A673 (cell line): ENCODE measurements at regions not wholly inside any gene's neighbourhood (a gene's known extent, or its start where the extent isn't known, plus 50 kb on each side); places are given as distances from the start of the nearest gene placed in this dataset.

Experiments used
- EZH2 ChIP-seq: fragments of 200-600 bp; sonication (generic); IDR thresholded peaks from 2 replicates; pipeline ENCODE4 v1.6.1; 2017; ENCODE audit warnings: borderline replicate concordance, low read depth, mild to moderate bottlenecking, mixed read lengths, antibody characterized with exemption, low read length; ENCODE audit not compliant: poor library complexity, severe bottlenecking
- TF ChIP-seq, protein P1 (sequence below): fragments of 300-800, 200-600 bp; sonication (generic); conservative IDR thresholded peaks from 2 replicates; pipeline ENCODE4 v1.5.1; 2017; ENCODE audit warnings: low read depth, mild to moderate bottlenecking, antibody characterized with exemption, low read length, moderate library complexity, mixed read lengths

DNA sequence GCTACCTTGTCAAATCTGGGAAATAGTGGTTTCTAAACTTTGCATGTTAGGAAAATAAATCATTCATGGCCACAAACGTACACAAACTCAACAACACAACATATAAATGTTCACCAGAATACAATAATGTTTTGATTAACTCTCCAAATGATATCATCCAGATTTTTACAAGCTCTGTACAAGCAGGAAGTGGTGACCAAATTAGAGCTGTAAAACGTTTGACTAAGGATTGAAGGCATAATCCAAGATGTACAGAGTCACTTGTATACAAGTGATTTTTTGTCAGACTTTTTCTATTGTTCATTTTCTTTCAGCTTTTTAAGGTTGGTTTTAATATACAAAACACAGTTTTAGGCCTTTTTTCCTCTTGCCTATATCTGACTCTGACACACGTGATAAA lies 748.4 kb upstream of the GRM7 start:
- TF ChIP-seq, protein P1, sequence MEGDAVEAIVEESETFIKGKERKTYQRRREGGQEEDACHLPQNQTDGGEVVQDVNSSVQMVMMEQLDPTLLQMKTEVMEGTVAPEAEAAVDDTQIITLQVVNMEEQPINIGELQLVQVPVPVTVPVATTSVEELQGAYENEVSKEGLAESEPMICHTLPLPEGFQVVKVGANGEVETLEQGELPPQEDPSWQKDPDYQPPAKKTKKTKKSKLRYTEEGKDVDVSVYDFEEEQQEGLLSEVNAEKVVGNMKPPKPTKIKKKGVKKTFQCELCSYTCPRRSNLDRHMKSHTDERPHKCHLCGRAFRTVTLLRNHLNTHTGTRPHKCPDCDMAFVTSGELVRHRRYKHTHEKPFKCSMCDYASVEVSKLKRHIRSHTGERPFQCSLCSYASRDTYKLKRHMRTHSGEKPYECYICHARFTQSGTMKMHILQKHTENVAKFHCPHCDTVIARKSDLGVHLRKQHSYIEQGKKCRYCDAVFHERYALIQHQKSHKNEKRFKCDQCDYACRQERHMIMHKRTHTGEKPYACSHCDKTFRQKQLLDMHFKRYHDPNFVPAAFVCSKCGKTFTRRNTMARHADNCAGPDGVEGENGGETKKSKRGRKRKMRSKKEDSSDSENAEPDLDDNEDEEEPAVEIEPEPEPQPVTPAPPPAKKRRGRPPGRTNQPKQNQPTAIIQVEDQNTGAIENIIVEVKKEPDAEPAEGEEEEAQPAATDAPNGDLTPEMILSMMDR = no peak
- no peak for TF ChIP-seq EZH2
